K562 (cell line): ENCODE measurements at regions not wholly inside any gene's neighbourhood (a gene's known extent, or its start where the extent isn't known, plus 50 kb on each side); places are given as distances from the start of the nearest gene placed in this dataset.

Source experiments
- CEBPG ChIP-seq, 3 experiments: fragments of 200-800 bp in 1 of 3; sonication (Bioruptor generic) in 1 of 3; sonication (generic) in 1 of 3; formaldehyde crosslinking in 1 of 3; IDR thresholded peaks in 2 of 3; conservative IDR thresholded peaks in 1 of 3; 2 replicates each; pipeline versions ENCODE4 v1.6.1 to v1.8.0; 2016 to 2022; ENCODE audit warnings: missing compliant biosample characterization in 2 of 3, missing genetic modification characterization in 2 of 3, mild to moderate bottlenecking in 1 of 3, missing genetic modification reagents in 1 of 3
- EWSR1 ChIP-seq: fragments of 450-650 bp; IDR thresholded peaks from 2 replicates; pipeline ENCODE4 v1.6.1; 2018; ENCODE audit warnings: borderline replicate concordance, mild to moderate bottlenecking, low read depth, moderate library complexity; ENCODE audit not compliant: partially characterized antibody
- POLR2AphosphoS2 ChIP-seq: IDR thresholded peaks from 2 replicates; pipeline ENCODE4 v1.6.1; 2012; ENCODE audit warnings: low read length, improper control_type of control experiment
- ZNF785 ChIP-seq: fragments of 250-450 bp; sonication (Bioruptor Pico); IDR thresholded peaks from 2 replicates; pipeline ENCODE4 v1.4.0; 2020; ENCODE audit warnings: mild to moderate bottlenecking
- TF ChIP-seq, protein P1 (sequence below): fragments of 450-650 bp; IDR thresholded peaks from 2 replicates; pipeline ENCODE4 v1.6.1; 2016; ENCODE audit warnings: mild to moderate bottlenecking, moderate library complexity
- TF ChIP-seq, protein P2 (sequence below): fragments of 450-650 bp; IDR thresholded peaks from 2 replicates; pipeline ENCODE4 v1.6.1; 2016; ENCODE audit warnings: low read depth, mild to moderate bottlenecking, moderate library complexity

DNA sequence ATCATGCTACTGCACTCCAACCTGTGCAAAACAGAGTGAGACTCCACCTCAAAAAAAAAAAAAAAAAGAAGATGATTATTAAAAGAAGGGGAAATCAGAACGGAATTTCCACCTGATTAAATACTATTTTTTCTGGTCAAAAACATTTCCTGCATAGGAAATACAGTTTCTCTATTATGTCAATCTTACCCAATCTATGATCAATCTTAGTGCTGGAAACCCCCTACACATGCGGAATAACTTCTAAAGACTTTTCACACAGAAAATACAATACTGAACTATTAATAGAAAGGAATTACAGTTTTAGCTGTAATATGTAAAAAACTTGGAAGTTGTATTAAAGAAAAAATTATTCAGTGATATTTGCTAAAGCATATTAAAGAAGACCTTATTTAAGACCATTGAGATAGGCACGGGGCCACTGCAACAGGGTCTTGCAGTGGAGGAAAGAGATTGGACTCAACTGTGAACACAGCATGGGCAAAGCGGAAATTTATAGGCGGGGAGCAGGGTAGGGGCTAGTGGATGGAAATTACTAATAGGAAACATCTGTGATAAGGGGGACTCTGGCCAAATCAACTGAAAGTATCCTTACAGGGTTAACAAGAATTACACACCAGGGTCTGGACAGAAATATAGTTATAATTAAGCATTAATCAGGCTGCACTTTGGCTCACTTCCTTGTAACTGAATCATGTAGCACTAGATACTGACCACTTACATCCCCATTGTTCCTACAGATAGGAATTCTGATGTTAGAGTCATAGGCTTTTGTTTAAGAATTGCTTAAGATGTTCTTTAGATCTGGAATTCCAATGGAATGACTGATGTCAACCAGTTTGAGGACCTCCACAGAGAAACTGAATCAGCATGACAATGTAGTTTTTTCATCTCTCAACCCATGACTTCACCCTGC, 411.5 kb upstream of the DDI1 start (continued):
- TF ChIP-seq, protein P1, sequence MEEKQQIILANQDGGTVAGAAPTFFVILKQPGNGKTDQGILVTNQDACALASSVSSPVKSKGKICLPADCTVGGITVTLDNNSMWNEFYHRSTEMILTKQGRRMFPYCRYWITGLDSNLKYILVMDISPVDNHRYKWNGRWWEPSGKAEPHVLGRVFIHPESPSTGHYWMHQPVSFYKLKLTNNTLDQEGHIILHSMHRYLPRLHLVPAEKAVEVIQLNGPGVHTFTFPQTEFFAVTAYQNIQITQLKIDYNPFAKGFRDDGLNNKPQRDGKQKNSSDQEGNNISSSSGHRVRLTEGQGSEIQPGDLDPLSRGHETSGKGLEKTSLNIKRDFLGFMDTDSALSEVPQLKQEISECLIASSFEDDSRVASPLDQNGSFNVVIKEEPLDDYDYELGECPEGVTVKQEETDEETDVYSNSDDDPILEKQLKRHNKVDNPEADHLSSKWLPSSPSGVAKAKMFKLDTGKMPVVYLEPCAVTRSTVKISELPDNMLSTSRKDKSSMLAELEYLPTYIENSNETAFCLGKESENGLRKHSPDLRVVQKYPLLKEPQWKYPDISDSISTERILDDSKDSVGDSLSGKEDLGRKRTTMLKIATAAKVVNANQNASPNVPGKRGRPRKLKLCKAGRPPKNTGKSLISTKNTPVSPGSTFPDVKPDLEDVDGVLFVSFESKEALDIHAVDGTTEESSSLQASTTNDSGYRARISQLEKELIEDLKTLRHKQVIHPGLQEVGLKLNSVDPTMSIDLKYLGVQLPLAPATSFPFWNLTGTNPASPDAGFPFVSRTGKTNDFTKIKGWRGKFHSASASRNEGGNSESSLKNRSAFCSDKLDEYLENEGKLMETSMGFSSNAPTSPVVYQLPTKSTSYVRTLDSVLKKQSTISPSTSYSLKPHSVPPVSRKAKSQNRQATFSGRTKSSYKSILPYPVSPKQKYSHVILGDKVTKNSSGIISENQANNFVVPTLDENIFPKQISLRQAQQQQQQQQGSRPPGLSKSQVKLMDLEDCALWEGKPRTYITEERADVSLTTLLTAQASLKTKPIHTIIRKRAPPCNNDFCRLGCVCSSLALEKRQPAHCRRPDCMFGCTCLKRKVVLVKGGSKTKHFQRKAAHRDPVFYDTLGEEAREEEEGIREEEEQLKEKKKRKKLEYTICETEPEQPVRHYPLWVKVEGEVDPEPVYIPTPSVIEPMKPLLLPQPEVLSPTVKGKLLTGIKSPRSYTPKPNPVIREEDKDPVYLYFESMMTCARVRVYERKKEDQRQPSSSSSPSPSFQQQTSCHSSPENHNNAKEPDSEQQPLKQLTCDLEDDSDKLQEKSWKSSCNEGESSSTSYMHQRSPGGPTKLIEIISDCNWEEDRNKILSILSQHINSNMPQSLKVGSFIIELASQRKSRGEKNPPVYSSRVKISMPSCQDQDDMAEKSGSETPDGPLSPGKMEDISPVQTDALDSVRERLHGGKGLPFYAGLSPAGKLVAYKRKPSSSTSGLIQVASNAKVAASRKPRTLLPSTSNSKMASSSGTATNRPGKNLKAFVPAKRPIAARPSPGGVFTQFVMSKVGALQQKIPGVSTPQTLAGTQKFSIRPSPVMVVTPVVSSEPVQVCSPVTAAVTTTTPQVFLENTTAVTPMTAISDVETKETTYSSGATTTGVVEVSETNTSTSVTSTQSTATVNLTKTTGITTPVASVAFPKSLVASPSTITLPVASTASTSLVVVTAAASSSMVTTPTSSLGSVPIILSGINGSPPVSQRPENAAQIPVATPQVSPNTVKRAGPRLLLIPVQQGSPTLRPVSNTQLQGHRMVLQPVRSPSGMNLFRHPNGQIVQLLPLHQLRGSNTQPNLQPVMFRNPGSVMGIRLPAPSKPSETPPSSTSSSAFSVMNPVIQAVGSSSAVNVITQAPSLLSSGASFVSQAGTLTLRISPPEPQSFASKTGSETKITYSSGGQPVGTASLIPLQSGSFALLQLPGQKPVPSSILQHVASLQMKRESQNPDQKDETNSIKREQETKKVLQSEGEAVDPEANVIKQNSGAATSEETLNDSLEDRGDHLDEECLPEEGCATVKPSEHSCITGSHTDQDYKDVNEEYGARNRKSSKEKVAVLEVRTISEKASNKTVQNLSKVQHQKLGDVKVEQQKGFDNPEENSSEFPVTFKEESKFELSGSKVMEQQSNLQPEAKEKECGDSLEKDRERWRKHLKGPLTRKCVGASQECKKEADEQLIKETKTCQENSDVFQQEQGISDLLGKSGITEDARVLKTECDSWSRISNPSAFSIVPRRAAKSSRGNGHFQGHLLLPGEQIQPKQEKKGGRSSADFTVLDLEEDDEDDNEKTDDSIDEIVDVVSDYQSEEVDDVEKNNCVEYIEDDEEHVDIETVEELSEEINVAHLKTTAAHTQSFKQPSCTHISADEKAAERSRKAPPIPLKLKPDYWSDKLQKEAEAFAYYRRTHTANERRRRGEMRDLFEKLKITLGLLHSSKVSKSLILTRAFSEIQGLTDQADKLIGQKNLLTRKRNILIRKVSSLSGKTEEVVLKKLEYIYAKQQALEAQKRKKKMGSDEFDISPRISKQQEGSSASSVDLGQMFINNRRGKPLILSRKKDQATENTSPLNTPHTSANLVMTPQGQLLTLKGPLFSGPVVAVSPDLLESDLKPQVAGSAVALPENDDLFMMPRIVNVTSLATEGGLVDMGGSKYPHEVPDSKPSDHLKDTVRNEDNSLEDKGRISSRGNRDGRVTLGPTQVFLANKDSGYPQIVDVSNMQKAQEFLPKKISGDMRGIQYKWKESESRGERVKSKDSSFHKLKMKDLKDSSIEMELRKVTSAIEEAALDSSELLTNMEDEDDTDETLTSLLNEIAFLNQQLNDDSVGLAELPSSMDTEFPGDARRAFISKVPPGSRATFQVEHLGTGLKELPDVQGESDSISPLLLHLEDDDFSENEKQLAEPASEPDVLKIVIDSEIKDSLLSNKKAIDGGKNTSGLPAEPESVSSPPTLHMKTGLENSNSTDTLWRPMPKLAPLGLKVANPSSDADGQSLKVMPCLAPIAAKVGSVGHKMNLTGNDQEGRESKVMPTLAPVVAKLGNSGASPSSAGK: no peak
- no peak for TF ChIP-seq ZNF785 (CRISPR knock-in tag)
- TF ChIP-seq, protein P2, sequence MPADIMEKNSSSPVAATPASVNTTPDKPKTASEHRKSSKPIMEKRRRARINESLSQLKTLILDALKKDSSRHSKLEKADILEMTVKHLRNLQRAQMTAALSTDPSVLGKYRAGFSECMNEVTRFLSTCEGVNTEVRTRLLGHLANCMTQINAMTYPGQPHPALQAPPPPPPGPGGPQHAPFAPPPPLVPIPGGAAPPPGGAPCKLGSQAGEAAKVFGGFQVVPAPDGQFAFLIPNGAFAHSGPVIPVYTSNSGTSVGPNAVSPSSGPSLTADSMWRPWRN: no peak
- no peak for TF ChIP-seq CEBPG (CRISPR knock-in tag; IDR thresholded peaks at IDR 0.05)
- no peak for TF ChIP-seq CEBPG (tag; conservative IDR thresholded peaks at IDR 0.05 in 1 of 2, IDR thresholded peaks at IDR 0.05 in 1 of 2)
- no peak for TF ChIP-seq POLR2AphosphoS2
- TF ChIP-seq EWSR1: no peak
